ENCODE measurements at regions not wholly inside any gene's neighbourhood (a gene's known extent, or its start where the extent isn't known, plus 50 kb on each side); places are given as distances from the start of the nearest gene placed in this dataset.
"Not testable (repeated sequence)": the region's sequence is repeated elsewhere in the genome, so short reads cannot be mapped to it uniquely, and the experiment has no call there.

DNA sequence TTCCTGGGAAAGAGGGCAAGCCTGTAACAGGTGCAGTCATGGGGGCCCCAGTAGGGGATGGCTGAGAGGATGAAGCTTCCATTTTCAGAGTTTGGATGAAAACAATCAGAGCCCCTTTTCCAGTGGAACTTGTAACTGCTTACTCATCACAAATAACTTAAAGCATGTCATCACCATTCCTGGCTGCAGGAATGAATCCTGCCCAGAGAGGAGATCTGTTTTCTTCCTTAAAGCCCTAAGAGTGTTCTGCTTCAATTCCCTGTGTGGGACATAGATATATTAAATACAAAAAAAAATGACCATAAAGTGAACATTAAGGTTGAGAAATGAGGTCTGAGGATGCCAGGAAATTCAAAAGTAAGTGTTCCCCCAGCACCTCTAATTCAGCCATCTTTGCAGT lies 183.4 kb upstream of the MEIS1 start:
- no peak overlapping the region for H3K27ac ChIP-seq
- no peak for DNase-seq (ENCODE audit: low read depth, low spot score)

DNA sequence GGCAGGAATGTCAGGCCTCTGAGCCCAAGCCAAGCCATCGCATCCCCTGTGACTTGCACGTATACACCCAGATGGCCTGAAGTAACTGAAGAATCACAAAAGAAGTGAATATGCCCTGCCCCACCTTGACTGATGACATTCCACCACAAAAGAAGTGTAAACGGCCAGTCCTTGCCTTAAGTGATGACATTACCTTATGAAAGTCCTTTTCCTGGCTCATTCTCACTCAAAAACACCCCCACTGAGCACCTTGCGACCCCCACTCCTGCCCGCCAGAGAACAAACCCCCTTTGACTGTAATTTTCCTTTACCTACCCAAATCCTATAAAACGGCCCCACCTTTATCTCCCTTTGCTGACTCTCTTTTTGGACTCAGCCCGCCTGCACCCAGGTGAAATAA lies 185.8 kb upstream of the MEIS1 start:
- not testable (repeated sequence) for H3K27ac ChIP-seq; DNase-seq (ENCODE audit: low read depth, low spot score)

DNA sequence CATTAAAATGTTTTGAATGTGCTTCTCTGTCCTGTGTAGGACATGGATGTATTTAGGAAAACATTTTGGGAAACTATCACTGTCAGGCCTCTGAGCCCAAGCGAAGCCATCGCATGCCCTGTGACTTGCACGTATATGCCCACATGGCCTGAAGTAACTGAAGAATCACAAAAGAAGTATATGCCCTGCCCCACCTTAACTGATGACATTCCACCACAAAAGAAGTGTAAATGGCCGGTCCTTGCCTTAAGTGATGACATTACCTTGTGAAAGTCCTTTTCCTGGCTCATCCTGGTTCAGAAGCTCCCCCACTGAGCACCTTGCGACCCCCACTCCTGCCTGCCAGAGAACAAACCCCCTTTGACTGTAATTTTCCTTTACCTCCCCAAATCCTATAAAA lies 191.1 kb upstream of the MEIS1 start:
- DNase-seq (ENCODE audit: low read depth, low spot score); H3K27ac ChIP-seq: not testable (repeated sequence)

DNA sequence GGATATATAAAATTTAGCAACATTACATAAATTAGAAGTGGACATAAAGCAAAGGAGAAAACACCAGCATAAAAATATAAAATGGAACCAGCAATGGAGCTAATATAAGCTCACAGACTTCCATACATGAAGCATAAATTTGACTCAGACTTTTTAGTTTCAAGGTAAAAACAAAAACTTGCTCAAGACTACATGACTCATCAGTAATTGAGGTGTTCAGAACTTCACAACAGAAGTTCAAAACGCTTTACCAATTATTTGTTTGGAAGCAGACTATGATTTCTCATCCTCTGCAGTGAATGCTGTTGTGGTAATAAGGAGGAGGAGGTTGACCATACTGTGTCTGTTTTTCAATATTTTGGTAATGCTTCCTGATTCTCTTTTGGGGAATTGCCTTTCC lies 192.0 kb upstream of the MEIS1 start:
- peak; percentile 18 for DNase-seq (ENCODE audit: low read depth, low spot score)
- not testable (repeated sequence) for H3K27ac ChIP-seq

DNA sequence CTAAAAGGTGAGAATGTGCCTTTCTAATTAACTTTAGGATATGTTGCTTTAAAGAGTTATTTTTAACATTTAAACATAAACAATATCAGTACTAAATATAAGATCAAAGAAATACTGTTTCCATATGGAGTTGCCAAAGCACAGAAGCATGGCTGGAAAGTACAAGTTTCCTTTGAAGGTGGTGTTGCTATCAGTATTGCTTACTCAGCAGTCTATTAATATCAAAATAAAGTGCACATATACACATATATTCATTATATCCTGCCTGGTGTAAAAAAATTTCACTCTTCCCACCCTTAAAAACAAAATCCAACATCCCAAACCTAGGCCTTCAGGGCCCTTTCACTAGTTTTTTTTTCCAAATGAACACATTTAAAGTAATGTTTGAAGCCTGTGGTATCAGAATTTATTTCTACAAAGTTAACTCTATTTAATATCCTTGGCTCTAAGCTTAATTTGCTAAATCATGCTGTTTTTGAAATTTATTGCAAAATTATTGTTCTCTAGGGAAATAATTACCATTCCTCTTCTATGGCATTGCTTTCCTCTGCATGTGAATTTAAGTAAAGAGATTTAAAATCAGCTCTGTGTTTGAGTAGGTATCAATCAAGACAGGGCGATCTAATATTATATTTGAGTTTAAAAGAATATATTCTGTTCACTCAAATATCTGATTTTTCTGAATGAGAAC lies 192.7 kb upstream of the MEIS1 start:
- DNase-seq (ENCODE audit: low read depth, low spot score): no peak

DNA sequence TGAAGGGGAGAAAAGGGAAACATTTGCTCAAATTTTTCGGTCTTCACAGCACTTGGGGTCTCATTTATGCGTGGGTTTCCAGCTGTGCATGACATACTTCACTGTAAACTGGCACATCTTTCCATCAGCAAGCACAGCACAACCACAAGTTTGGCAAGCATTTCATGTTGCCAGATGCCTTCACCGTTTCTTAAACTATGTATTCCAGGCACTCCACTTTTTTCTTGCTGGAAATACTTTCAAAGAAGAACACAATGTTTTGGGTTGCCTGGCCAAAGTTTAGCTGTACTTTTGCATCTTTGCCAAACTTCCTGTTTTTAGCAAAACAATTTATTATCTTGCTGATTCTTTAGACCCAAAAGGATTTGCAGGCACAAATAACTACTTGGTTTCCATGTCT lies 194.6 kb upstream of the MEIS1 start:
- H3K27ac ChIP-seq: no peak overlapping the region
- no peak for DNase-seq (ENCODE audit: low read depth, low spot score)

More for the DNA sequence above, 192.7 kb upstream of the MEIS1 start:
- H3K27ac ChIP-seq: no peak overlapping the region

DNA sequence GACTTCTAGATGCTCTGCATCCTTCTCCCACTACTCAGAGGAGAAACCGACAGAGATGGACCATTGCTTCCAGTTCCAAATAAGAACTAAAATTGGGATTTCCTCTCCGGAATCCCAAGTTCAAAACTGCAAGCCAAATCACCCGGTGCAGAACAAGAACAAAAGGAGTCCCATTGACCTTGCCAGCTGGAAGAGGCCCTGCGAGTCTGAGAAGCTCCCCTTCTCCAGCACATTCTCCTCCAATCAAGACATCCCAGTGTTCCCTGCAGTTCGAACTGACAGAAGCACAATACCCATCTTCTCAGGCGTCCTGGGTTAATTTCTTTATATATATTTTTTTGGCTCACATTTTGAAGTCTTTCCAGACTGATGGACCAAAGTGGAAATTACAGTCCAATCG lies 195.3 kb upstream of the MEIS1 start:
- DNase-seq (ENCODE audit: low read depth, low spot score): no peak

DNA sequence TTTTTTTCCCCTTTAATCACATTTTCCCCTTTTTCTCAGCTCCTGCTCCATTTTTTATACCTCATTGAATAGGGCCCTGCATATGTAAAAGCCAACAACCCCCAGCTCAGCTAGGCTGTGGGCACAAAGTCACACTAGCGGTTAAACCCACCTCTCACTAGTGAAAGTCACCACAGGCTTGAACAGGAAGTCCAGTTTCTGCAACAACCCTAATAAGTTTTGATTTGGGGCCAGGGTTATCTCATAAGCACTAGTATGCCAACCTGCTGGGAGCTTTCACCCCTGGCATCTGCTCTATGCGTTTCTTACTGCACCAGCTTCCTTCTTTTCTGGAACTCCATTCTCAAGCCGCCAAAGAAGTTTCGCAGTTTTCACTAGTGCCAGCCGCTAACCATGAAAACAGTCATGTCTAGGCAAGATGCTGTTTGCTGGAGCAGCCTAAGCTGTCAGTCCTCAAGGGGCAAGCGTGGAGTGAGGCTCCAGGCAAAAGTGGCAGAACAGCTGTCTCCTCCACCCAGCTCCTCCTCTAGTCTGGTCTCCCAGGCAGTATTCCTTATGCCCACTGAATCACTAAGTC lies 197.0 kb upstream of the MEIS1 start:
- no peak overlapping the region for H3K27ac ChIP-seq

More for the DNA sequence above, 195.3 kb upstream of the MEIS1 start:
- no peak overlapping the region for H3K27ac ChIP-seq

DNA sequence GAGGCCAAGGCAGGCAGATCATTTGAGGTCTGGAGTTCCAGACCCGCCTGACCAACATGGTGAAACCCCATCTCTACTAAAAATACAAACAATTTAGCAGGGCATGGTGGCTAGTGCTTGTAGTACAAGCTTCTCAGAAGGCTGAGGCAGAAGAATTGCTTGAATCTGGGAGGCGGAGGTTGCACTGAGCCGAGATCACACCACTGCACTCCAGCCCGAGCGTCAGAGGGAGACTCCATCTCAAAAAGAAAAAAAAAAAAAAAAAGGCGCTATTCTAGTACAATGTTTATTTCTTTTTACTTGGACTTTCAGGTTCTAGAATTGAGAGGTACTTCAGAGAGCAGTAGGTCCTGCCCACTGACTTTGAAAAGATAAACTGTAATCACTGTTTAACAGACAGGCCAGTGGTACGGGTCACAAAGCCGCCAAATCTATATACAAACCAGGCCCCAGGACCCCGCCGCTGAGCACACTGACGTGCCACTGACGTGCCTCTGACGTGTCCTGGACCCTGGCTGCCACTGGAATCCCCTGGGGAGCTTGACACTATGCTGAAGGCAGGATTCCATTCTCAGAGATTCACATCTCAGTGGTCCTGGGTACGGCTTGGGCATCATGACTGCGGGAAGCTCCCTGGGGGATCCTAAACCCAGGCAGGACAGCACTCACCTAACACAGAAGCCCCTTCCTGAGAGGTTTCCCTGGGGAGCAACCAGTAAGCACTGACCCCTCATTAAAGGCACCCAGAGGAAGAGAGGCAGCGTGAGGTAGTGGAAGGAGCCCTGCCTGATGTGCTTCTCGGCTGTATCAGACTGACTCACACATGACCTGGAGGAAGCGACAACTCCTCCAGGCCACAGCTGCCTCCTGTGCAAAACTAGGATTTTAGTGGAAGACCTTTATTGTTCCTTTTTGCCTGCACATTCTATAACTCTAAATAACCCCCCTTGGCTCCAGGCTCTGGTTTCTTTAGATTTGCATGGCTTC lies 197.8 kb upstream of the MEIS1 start:
- no peak overlapping the region for H3K27ac ChIP-seq
- no peak for DNase-seq (ENCODE audit: low read depth, low spot score)

More for the DNA sequence above, 197.0 kb upstream of the MEIS1 start:
- DNase-seq (ENCODE audit: low read depth, low spot score): no peak

DNA sequence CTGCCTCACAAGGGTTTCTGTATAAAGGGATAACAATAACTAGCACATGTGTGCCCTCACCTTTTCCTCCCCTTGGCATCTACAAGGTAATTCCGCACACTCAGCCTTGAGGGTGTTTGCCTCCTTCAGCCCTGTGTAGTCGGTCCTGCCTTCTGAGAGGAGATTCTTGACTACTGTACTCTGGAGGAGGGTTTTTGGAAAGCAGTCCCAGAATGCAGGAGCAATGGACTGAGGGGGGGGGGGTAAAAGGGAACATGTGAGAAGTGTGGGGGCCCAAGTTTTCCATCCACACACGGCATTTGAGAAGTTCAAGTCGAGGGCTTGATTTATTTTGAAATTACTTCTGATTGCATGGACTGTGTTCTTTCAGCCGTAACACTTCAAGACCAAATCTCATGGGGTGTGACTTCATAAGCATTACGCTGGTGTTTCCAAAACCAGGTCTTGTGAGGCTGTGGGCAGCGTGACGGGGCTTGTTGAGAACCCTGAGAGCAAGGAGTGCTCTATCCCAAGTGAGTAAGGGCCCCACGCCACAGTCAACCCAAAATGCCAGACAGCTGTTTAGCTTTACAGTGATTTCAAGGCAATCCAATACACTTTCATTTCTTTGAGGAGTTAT lies 198.7 kb upstream of the MEIS1 start:
- no peak for DNase-seq (ENCODE audit: low read depth, low spot score)
- H3K27ac ChIP-seq: no peak overlapping the region

DNA sequence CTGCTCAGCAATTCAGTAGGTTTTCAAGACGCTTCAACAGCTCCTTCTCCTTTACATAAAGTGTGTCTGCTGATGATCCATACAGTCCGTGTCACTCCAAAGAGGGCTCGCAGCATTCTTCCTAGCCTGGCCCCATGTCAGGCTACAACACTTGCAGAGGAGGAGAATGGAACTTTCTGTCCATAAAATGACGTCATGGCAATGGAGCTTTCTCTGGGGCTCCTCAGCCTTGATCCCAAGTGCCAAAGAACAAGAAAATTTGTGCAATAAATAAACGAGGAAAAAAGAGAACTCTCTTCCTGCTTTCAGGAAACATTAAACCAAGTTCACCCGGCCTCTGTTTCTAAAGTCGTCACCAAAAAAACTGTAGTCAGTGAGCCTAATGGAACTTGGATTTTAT lies 199.5 kb upstream of the MEIS1 start:
- H3K27ac ChIP-seq: no peak overlapping the region
- no peak for DNase-seq (ENCODE audit: low read depth, low spot score)

DNA sequence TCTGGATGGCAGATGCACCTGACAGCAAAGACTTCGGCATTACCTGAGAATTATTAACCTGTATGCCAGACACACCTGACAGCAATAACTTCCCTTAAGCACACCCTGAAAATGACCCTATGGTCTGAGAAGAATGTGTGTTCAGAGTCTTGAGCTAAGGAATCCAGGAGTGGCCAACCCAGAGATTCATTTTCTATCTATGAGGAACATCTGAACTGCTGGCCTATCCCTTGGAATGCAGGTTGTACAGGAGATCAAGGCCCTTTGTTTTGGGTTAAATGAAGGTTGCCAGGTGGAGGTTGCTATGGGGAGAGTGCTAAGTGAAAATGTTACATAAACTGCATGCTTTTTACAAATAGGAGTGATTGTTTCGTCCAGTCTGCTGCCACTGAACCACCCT lies 200.9 kb upstream of the MEIS1 start:
- DNase-seq (ENCODE audit: low read depth, low spot score): peak; percentile 8

DNA sequence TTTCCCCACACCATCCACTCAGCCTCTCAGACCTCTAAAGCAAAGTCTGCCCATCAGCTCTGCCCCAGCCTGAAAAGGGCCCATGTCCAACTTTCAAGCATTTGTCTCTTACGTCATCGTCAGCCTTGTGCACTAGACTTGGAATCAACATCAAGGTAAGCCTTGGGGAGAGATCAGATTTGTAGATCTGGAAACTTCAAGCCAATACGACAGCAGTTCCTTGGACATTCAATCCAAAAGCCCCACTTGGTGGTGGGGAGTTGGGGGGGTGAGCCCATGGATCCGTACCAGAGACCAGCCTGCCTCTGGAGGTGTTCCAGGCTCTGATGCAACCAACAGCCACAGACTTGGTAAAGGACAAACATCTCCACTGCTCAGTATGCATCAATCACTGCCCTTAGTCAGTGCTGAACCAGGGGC lies 206.8 kb upstream of the MEIS1 start:
- no peak overlapping the region for H3K27ac ChIP-seq
- no peak for DNase-seq (ENCODE audit: low read depth, low spot score)

More for the DNA sequence above, 200.9 kb upstream of the MEIS1 start:
- peak overlapping the region; percentile 35 for H3K27ac ChIP-seq

DNA sequence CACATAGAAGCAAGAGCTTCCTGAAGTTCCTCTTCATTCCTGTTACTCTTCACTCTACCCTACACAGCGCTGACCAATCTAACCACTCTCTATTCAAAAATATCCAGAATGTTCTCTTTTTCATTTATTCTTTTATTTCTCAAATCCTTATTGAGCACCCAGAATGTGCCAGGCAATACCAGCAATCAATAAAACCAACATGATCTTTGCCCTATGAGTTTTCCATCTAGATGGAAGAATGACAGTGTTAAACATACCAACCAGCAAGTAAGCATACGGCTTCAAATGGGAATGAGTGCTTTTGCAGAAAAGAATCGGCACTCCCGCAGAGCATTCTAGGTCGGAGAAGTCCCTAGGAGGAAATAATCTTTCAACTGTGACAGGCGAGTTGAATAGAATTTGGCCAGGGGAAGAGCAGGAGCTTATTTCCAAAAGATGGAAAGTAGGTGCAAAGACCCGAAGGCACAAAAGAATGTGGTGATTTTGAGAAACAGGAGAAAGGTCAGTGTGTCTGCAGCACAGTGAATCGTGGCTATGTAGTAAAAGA lies 217.8 kb upstream of the MEIS1 start:
- DNase-seq (ENCODE audit: low read depth, low spot score): no peak
- no peak overlapping the region for H3K27ac ChIP-seq

DNA sequence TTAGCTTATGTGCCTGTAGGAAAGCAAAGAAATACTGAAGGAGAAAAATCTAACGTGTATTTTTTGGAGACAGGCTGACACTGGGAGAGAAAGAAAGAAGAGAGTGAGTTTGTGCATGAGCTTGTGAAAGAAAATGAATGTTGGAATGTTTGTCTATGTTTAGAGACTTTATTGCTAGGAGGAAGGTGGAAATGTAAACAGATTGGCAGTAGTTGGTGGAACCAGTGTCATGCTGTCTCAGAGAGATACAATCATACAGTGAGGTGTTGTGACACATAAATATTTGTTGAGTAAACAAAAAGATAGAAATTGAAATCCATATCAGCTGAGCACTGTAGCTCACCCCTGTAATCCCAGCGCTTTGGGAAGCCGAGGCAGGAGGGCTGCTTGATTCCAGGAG lies 222.2 kb upstream of the MEIS1 start:
- no peak overlapping the region for H3K27ac ChIP-seq
- no peak for DNase-seq (ENCODE audit: low read depth, low spot score)

DNA sequence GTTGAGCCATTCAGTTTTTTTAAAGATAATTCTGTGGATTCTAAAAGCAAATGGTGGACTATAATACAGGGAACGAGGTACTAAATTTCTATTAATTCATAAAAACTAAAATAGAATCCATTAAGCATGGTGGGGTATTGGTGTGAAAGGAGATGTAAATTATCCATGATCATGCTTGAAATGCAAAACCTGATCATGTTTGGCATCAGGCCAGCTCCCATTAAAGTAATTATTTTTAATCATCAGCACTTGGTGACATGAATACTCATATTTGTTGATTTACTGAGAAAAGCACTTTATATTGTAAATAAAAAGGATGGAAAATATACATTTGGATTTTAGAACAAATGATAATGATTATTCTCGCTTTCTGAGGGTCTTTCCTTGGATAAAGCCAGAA lies 232.3 kb upstream of the MEIS1 start:
- no peak for DNase-seq (ENCODE audit: low read depth, low spot score)
- H3K27ac ChIP-seq: no peak overlapping the region

DNA sequence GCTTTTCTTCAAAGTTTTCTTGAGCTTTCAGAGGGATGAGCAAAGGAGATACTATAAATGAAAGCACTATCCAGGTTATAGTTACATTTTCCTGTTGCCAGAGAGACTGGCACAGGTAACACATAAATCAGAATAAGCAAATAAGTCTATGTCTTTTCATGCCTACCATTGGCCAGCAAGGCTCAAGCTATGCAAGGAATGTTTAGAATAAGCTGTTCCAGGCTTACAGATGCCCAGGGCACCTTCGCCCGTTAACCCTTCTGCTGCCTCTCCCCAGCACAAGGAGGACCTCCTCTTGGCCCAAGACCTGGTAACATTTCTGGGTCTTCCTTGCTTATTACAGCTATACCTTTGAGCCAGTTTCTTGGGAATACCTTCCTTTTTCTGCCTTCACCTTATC lies 233.7 kb upstream of the MEIS1 start:
- no peak for DNase-seq (ENCODE audit: low read depth, low spot score)

DNA sequence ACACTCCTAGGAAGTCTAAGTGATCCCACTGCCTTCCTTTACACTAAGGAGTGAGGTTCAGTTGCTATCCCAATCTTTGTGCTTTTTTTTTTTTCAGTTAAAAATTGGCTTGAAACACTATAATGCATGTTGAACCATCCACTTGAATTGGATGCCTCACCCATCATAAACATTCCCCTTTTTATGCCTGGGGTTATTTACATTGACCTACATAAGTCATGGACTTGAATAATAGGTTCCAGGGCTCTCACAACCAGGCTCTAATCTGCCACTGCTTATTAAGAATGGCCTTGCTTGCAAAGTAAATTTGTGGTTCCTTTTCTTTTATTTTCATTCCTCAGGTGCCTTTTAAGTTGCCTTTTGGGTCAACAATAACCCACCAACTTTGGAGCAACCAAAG lies 236.1 kb upstream of the MEIS1 start:
- H3K27ac ChIP-seq: no peak overlapping the region
- DNase-seq (ENCODE audit: low read depth, low spot score): no peak

More for the DNA sequence above, 233.7 kb upstream of the MEIS1 start:
- H3K27ac ChIP-seq: no peak overlapping the region

DNA sequence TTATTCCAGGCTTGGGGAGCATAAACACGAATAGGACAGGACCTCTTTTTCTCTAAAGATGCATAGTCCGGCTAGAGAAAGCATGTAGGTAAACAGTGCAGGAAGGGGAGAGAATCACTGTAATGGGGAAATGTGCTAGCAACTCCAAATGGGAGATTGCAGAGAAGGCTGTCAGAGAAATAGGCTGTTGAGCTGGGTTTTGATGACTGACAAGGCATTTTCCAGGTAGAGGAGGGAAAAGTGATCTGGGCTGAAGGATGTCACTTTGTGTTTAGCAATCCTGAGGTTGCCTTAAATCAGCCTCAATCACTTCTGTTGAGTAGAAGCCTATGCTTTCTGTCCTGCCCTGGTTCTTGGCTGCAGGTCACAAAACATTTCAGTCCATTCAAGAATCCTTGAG lies 242.0 kb upstream of the MEIS1 start:
- H3K27ac ChIP-seq: no peak overlapping the region
- no peak for DNase-seq (ENCODE audit: low read depth, low spot score)

DNA sequence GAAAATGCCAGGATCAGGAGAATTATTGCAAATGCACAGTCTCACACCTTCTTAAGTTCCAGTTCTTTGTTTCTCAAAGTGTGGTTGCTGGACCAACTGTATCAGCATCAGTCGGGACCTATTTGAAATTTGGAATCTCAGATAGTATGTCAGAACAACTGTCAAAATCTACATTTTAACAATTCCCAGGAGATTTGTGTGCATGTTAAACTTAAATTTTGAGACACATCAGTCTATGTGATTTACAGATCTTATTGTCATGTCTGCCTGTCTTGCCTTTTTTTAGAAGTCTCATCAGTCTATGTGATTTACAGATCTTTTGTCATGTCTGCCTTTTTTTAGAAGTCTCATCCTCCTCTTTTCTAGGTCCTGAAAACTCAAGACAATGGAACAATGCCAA lies 243.6 kb upstream of the MEIS1 start:
- no peak for DNase-seq (ENCODE audit: low read depth, low spot score)
- H3K27ac ChIP-seq: no peak overlapping the region

Data from epithelial cell of prostate (primary cell).